Lung (tissue), 11 donors: ENCODE measurements at regions not wholly inside any gene's neighbourhood (a gene's known extent, or its start where the extent isn't known, plus 50 kb on each side); places are given as distances from the start of the nearest gene placed in this dataset.

Experiments used
- ATAC-seq: fragments of 200-7000 bp; cut with Tn5 transposase; one replicate; pipeline ENCODE4 v1.9.1; 2020; ENCODE audit warnings: moderate number of reproducible peaks; ENCODE audit not compliant: insufficient read depth, low FRiP score
- DNase-seq, 3 donors: peaks; one replicate each; pipeline ENCODE4 v3.0.0-alpha.2; 2013 to 2017
- H3K27ac ChIP-seq, 2 donors: one replicate each; pipeline ENCODE4 v1.5.1; 2013; ENCODE audit warnings: mild to moderate bottlenecking in 2 of 2, moderate library complexity in 2 of 2, control low read depth in 1 of 2, inconsistent platforms in 1 of 2, low read depth in 1 of 2, low read length in 1 of 2
- H3K27me3 ChIP-seq, 3 donors: one replicate each; pipeline ENCODE4 v1.5.1; 2013; ENCODE audit warnings: low read length in 2 of 3; ENCODE audit not compliant: control insufficient read depth in 3 of 3, insufficient read depth in 3 of 3
- H3K36me3 ChIP-seq, 4 donors: one replicate each; pipeline ENCODE4 v1.5.1; 2013; ENCODE audit warnings: low read length in 4 of 4, mild to moderate bottlenecking in 1 of 4, moderate library complexity in 1 of 4; ENCODE audit not compliant: control insufficient read depth in 4 of 4, insufficient read depth in 4 of 4
- H3K4me1 ChIP-seq, 5 donors: one replicate each; pipeline ENCODE4 v1.5.1; 2013; ENCODE audit warnings: low read length in 5 of 5, mild to moderate bottlenecking in 2 of 5, moderate library complexity in 1 of 5; ENCODE audit not compliant: control insufficient read depth in 5 of 5, insufficient read depth in 5 of 5
- H3K4me3 ChIP-seq: one replicate; pipeline ENCODE4 v1.5.1; 2013; ENCODE audit warnings: mild to moderate bottlenecking, control low read depth, moderate library complexity
- H3K9ac ChIP-seq, 2 donors: one replicate each; pipeline ENCODE4 v1.5.1; 2013; ENCODE audit warnings: low read length in 2 of 2, control low read depth in 1 of 2; ENCODE audit not compliant: insufficient read depth in 1 of 2
- H3K9me3 ChIP-seq, 4 donors: one replicate each; pipeline ENCODE4 v1.5.1; 2013; ENCODE audit warnings: low read length in 3 of 4, mild to moderate bottlenecking in 1 of 4, moderate library complexity in 1 of 4; ENCODE audit not compliant: control insufficient read depth in 4 of 4, insufficient read depth in 3 of 4
- CTCF ChIP-seq: IDR thresholded peaks from 2 replicates; pipeline ENCODE4 v1.5.1; 2012; ENCODE audit warnings: mild to moderate bottlenecking; ENCODE audit errors: control extremely low read depth, extremely low read depth
- WGBS, 2 donors: extraction: QIAGEN DNeasy Blood & Tissue Kit; methylation state at CpG; one replicate each; pipeline ENCODE4 v1.1.7; 2013; 5-methylcytosine and 5-hydroxymethylcytosine counted together
- donor health status: control.
- donor health status: control.
- donor health status: Bipolar disorder and iron deficiency.
- donor health status: healthy.
- donor health status: DM: yes; HTN: yes; CAD: no.

GRCh38 chr3:148146947-148147826 is 550.5 kb upstream of the AGTR1 start:
- ATAC-seq (peak; percentile 69), DNase-seq (peak; percentile 32 to 72 (median 56))
- Histone ChIP-seq H3K27me3 (peaks cover 0 to 4% (median 0%) of the 10 kb centered on the region in 3 donors), H3K9me3 (no peaks in the 10 kb centered on the region), H3K4me1 (peaks cover 0 to 14% (median 0%) of the 10 kb centered on the region in 5 donors), H3K9ac (no peak overlapping the region), H3K27ac (no peak overlapping the region), H3K4me3 (no peak overlapping the region), H3K36me3 (no peaks in the 10 kb centered on the region)
- TF ChIP-seq CTCF: no peak
- 44 to 62% methylated on average over 2 of the region's 2 CpGs for WGBS, 2 donors

DNA sequence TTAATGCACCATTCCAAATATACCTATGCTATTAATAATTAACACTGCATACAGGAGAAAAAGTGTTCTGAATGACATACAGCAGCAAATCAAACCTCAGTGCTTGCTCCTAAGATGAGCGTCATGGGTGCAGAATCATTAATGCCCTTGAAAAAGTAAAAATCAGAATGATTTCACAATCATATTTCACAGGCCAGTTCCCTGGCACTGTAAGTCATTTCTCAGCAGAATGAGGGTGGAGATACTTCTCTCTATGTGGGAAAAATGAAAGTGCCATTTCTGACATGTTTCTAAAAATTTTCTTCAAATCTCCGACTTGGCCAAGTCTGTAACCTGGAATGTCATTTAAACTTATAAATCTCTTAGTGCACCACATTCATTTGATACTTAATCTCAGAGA is 549.8 kb upstream of the AGTR1 start:
- Histone ChIP-seq H3K9me3 (no peaks in the 10 kb centered on the region), H3K27ac (no peak overlapping the region), H3K9ac (no peak overlapping the region), H3K36me3 (no peaks in the 10 kb centered on the region), H3K4me1 (peaks cover 0 to 14% (median 0%) of the 10 kb centered on the region in 5 donors), H3K27me3 (peaks cover 0 to 4% (median 0%) of the 10 kb centered on the region in 3 donors), H3K4me3 (no peak overlapping the region)
- ATAC-seq (peak; percentile 41), DNase-seq (peak in 1 of 3 donors; percentile 8)
- no peak for TF ChIP-seq CTCF
- WGBS, 2 donors: 58 to 68% methylated on average over 2 of the region's 2 CpGs

GRCh38 chr3:148149556-148149955 is 548.1 kb upstream of the AGTR1 start:
- DNase-seq (no peak), ATAC-seq (no peak)
- H3K9ac ChIP-seq: no peak overlapping the region
- H3K4me1 ChIP-seq: peaks cover 0 to 14% (median 0%) of the 10 kb centered on the region in 5 donors
- no peak overlapping the region for H3K4me3 ChIP-seq
- peaks cover 0 to 4% (median 0%) of the 10 kb centered on the region in 3 donors for H3K27me3 ChIP-seq
- WGBS, 2 donors: 68 to 85% methylated on average over 2 of the region's 2 CpGs
- H3K9me3 ChIP-seq: no peaks in the 10 kb centered on the region
- H3K27ac ChIP-seq: no peak overlapping the region
- no peak for TF ChIP-seq CTCF
- H3K36me3 ChIP-seq: no peaks in the 10 kb centered on the region
